Prostate gland (tissue), 2 donors: ENCODE measurements at regions not wholly inside any gene's neighbourhood (a gene's known extent, or its start where the extent isn't known, plus 50 kb on each side); places are given as distances from the start of the nearest gene placed in this dataset.

Experiments
- POLR2AphosphoS5 ChIP-seq: sonication (generic); formaldehyde crosslinking; IDR thresholded peaks from one replicate; pipeline ENCODE4 v1.6.1; 2017; ENCODE audit warnings: antibody characterized with exemption
- TF ChIP-seq, protein P1 (sequence below), 4 experiments: fragments of 200-600 bp in 2 of 4; fragments of 450-650 bp in 2 of 4; sonication (generic) in 2 of 4; IDR thresholded peaks; 1 replicate in 3 of 4; 2 replicates in 1 of 4; pipeline ENCODE4 v1.5.1; 2016 to 2019; ENCODE audit warnings: antibody characterized with exemption in 4 of 4, mild to moderate bottlenecking in 2 of 4, moderate library complexity in 2 of 4

DNA sequence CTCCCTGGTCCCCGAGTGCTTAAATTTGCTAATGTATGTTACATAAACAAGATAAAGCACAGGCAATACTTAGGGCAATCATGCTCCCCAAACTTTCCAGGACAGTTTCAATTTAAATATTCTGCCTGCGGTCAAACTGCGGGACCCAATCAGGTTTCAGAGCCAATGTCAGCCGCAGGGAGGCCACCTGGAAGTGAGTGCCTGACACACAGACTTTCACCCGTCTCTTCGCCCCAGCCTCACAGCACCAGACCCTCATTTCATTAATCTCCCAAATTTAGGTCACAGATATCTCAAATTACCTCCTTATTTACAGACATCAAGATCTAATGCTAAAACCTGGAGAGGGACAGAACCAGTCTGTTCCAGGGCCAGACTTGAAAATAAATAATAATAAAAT, 107.2 kb upstream of the ALDH1A3 start:
- no peak for TF ChIP-seq POLR2AphosphoS5
- TF ChIP-seq, protein P1, sequence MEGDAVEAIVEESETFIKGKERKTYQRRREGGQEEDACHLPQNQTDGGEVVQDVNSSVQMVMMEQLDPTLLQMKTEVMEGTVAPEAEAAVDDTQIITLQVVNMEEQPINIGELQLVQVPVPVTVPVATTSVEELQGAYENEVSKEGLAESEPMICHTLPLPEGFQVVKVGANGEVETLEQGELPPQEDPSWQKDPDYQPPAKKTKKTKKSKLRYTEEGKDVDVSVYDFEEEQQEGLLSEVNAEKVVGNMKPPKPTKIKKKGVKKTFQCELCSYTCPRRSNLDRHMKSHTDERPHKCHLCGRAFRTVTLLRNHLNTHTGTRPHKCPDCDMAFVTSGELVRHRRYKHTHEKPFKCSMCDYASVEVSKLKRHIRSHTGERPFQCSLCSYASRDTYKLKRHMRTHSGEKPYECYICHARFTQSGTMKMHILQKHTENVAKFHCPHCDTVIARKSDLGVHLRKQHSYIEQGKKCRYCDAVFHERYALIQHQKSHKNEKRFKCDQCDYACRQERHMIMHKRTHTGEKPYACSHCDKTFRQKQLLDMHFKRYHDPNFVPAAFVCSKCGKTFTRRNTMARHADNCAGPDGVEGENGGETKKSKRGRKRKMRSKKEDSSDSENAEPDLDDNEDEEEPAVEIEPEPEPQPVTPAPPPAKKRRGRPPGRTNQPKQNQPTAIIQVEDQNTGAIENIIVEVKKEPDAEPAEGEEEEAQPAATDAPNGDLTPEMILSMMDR (IDR thresholded peaks at IDR 0.05), result no peak
